ENCODE measurements at regions not wholly inside any gene's neighbourhood (a gene's known extent, or its start where the extent isn't known, plus 50 kb on each side); places are given as distances from the start of the nearest gene placed in this dataset.

GRCh38 chr11:26842478-26843282 lies 120.8 kb upstream of the SLC5A12 start:
- TF ChIP-seq SUZ12 (IDR thresholded peaks at IDR 0.05; ENCODE audit: extremely low read depth, insufficient read depth, insufficient read length) (no peak), YY1 (IDR thresholded peaks at IDR 0.05; ENCODE audit: insufficient read depth, insufficient read length) (no peak), ZNF274 (IDR thresholded peaks at IDR 0.05; ENCODE audit: low read depth, low read length) (no peak)

All from NT2/D1 (cell line).